GM23248 (cell line): ENCODE measurements at regions not wholly inside any gene's neighbourhood (a gene's known extent, or its start where the extent isn't known, plus 50 kb on each side); places are given as distances from the start of the nearest gene placed in this dataset.

Experiments
- EZH2 ChIP-seq: fragments of 200-600 bp; sonication (generic); IDR thresholded peaks from 2 replicates; pipeline ENCODE4 v1.6.1; 2018; ENCODE audit warnings: antibody characterized with exemption, mild to moderate bottlenecking; ENCODE audit not compliant: insufficient read depth, poor library complexity, severe bottlenecking
- EZH2phosphoT487 ChIP-seq: fragments of 200-600 bp; sonication (generic); IDR thresholded peaks from 2 replicates; pipeline ENCODE4 v1.6.1; 2018; ENCODE audit warnings: antibody characterized with exemption, moderate library complexity, mild to moderate bottlenecking, low read depth; ENCODE audit not compliant: insufficient read depth

- no peak for TF ChIP-seq EZH2phosphoT487
- TF ChIP-seq EZH2 = no peak
These were observed 89.9 kb upstream of the STARD13 start for GRCh38 chr13:33375421-33375820.
